SHP77 treated with DMSO at 0.1 percent for 48 hours (cell line): ENCODE measurements at regions not wholly inside any gene's neighbourhood (a gene's known extent, or its start where the extent isn't known, plus 50 kb on each side); places are given as distances from the start of the nearest gene placed in this dataset.

ENCODE experiments used
- DNase-seq: peaks from one replicate; lab custom pipeline; 2025; lab: John Stamatoyannopoulos, UW

DNA sequence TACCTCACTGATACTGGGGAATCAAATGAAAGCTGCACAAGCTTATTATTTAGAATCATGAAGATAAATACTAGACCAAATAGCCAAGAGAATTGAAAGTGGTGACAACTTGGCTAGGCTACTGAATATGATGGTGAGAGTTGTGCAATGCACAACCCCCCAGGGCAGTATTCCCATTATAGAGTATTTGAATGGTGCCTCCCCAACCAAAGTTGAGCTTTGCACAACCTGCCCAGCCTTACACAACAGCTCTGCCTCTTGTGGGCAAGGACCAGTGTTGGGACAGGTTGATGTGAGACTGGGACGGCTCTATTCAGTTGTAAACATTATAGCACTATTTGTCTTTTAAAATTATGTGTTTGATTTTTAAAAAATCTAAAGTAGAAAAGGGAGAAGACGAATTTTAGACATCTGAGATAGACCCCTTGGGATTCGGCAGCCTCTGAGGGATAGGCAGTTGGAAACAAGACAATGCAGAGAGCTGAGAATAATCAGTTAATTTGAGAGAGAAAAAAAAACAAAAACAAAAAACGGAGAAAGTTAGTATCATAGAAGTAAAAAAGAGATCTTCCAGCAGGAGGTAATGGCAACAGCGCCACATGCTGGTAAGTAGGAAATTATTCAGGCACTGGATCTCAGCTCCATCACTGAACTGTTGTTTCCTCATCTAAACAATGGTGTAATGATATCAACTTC is 91.0 kb upstream of the KCNA3 start:
- peak; percentile 11 for DNase-seq

DNA sequence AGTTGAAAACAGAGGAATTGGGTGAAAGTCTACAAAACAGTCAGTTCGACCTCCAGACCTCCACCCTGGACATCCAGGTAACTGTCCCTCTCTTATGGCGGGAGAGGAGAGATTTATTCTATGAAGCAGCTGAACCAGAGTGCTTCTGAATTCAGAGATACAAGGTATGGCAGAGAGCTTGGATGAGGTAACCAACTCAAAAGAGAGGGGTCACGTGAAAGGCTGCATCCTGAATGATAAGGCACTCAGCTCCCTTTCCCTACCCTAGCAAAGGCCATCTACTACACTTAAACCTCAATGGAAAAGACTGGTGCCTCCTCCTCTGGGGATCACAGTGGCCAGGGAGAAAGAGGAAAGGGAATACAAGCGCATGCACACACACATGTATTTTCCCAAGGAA is 88.4 kb upstream of the KCNA3 start:
- DNase-seq = no peak

DNA sequence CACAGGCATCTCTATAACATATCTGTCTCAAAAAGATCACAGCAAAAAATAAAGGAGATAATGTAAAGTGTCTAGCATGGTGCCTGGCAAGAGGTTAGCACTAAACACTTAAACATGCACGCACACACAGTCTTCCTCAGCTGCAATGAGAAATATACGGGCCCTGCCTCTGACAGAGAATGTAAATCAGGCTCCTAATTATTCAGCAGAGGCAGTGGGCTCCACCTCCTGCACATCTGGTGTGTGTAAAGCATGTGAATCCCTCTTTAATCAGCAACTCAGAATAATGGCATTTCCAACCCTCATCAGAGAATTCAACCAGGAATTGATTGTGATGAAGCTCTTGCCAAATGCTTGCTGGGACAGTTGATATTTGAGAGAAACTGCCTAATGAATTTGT is 85.6 kb upstream of the KCNA3 start:
- no peak for DNase-seq

DNA sequence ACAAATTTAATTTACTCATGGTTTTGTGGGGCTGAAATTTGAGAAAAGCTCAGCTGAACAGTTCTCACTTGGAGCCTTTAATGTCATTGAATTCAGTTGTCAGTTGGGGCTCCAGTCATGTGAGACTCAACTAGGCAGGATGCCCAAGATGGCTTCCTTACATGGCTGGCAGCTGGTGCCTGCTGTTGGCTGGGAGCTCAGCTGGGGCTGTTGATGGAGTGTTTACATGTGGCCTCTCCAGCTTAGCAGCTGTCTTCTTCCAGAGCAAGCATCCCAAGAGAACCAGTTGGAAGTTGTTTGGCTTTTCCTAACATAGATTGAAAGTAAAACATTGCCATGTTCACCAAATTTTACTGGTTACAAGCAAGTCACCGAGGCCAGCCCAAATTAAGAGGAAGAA is 81.8 kb upstream of the KCNA3 start:
- DNase-seq = peak; percentile 20

DNA sequence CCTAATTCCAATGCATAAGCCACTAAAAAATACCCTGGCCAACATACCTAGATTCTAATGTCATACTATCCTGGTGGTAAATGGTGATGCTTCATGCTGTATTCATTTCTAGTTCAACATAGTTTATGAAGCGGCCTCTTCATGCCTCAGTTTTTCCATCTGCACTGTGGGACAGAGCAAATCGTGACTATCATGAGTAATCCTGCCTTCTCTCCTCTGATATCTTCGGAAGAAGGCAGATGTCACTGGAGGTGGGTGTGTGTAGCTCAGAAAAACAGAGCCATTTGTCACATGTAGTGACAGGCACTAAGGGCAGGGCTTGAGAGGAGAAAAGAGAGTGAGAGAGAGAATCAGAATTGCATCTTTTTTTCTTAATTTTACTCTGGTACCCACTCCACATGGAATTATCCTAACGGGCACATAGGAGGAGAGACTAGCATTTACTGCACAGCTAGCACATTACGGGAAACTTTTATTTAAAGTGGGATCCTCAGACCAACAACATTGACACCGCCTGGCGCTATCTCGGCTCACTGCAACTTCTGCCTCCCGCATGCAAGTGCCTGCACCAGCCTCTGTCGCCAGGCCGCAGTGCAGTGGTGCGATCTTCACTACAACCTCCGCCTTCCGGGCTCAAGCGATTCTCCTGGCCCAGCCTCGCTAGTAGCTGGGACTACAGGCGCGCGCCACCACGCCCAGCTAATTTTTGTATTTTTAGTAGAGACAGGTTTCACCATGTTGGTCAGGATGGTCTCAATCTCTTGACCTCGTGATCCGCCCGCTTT is 78.4 kb upstream of the KCNA3 start:
- DNase-seq = no peak

DNA sequence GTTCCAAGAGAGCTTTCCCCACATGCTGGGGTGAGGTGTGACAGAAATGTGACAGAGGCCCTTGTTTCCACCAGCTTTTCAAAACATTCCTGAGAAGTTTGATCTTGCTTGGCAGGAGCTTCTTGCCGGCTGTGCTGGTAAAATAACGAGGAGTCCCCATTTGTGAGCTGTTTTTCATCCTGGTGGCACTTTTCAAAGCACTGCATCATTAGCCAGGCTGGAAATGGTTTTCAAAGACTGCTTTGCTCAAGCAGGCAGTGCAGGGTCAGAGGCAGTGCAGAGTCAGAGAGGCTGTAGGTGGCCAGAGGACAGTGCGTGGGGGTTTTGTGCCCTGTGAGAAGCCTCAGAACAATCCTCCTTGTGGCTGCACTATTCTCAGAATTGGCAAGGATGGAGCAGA is 75.8 kb upstream of the KCNA3 start:
- no peak for DNase-seq

DNA sequence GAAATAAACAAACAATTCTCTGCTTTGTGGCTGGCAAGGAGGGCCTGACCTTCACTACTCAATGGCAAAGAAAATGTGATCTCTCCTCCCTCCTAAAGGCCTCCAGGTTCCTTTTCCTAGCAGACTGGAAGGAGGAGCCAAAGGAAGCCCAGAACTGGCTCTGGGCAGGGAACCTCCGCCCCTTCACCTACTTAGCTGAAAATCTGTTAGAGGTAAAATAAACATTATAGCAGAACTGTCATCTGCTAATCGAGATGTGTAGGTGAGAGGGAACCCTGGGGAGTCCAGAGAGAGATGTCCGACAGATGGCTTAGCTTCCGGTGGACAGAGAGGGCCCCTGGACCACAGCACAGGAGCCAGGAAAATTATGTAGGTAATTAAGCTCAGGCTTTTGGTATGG is 75.2 kb upstream of the KCNA3 start:
- DNase-seq = no peak

DNA sequence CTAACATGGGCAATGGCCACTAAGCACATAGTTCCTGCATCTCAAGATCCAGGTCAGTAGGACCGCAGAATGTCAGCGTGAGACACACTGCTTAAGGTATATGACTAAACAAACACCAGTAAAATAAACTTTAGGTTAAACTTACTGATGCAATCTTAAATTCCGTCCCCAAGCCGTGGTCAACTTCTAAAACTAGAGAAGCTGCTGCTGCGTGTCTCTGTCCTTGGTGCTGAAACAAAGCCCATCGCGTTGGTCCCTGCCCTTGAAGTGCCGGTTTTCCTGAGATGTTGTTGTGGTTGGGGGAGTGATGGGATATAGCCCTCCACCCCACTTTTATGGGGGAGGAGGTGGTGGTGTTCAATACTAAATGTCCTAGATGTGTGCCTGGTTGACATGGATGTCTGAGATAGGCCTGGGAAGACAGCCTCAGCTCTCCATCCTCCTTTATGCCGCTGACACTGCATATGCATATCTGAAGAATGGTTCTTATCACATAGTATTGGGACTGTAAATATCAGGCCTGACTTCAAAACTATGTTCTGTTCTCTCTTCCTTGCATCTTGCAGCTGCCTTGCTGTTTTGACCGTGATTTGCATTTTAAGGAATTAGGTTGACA is 72.0 kb upstream of the KCNA3 start:
- no peak for DNase-seq

DNA sequence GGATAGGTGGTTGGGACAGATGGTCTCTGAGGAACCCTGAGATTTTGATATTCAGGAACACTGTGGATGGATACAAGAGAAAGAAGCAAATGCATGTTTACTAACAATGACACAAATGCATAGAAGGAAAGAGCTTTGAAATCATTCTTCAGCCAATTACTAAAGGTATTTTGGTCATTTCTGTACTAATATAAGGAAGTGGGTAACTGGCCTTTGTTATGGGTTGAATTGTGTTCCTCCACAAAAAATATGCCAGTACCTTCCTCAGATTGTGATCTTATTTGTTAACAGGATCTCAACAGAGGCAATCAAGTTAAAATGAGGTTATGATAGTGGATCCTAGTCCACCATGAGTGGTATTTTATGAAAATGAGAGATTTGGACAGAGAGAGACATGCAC is 68.7 kb upstream of the KCNA3 start:
- no peak for DNase-seq

DNA sequence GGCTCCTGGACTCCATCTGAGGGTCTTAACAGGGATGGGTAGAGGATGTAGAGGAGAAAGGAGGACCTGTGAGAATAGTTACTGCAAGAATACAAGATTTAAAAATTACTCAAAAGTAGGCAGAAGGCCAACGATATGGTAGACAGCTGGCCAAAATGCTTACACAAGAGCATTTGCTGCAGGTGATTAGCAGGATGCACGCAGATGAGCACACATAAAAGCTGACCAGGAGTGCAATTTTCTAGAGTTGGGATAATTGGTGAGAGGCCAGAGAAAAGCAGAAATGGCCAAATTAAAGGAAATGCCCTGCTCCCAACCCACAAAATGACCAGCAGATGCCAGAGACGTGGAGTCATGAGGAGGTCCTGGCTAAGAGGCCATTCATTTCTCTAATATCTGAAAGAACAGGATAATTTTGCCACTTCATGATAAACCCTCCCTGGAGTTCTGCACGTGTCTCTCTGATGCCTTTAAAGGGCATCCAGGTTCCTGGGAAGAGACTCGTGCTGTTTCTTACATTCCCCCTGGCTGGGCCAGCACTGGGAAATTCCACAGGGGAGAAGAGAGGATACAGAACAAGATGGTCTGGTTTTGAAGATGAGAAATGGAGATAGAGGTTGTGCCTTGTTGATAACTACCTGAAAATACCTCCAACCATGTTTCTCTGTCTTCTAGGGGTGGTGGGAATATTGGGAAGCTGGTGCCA is 62.3 kb upstream of the KCNA3 start:
- no peak for DNase-seq

DNA sequence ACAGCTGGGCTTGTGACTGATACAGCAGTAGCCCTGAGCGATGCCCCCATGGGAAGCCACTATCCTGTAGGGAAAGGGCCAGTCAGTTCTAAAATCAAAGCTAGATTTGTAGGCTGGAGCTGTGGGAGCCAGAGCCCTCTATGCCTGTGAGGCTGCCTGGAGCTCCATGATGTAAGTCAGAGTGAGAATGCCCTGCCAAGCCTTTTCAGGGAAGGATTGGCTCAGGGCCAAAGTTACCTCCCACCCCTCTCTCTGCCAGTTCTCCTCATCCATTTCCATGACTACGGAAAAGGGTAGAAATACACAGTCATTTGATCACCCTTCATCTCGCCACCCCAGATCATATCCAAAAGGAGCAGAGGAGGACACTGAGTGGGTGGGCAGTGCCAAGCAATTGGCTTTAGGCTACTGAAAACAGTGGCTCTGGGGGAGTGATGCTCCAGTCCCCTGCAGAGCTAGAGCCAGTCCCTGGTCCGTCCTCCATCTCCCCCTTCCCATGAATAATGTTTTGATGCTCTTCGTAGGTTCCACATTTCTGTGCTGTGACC is 59.5 kb upstream of the KCNA3 start:
- DNase-seq = no peak

DNA sequence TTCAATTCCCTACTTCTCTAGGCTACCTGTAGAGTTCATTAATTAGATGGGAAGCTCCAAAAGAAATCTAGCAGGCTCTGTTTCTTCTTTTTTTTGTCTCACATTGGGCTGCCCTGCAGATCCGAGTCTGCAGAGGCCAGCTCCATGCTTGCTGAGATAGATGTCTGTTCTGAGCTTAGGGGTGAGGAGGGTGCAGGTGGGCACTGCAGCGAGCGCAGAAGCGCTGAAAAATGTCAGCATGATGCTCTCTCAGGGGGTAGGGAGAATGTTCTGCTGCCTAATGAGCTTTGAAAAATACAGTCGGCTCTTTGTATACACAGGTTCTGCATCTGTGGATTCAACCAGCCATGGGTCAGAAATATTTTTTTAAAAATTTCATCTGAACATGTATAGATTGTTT is 56.8 kb upstream of the KCNA3 start:
- DNase-seq = no peak

DNA sequence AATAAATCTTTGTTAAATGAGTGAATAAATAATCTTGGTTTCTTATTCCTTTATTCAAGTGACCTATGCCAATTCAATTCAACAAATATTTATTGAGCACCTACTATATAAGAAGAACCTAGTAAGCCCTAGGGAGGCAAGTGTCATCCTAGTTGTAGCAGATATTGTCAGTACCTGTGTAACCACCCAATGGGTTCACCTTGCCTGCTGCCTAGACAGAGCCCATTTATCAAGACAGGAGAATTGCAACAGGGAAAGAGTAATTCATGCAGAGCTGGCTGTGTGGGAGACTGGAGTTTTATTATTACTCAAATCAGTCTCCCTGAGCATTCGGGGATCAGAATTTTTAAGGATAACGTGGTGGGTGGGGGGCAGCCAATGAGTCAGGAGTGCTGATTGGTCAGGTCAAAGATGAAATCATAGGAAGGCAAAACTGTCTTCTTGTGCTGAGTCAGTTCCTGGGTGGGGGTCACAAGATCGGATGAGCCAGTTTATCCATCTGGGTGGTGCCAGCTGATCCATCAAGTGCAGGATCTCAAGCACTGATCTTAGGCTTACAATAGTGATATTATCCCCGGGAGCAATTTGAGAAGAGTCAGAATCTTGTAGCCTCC is 53.8 kb upstream of the KCNA3 start:
- no peak for DNase-seq

DNA sequence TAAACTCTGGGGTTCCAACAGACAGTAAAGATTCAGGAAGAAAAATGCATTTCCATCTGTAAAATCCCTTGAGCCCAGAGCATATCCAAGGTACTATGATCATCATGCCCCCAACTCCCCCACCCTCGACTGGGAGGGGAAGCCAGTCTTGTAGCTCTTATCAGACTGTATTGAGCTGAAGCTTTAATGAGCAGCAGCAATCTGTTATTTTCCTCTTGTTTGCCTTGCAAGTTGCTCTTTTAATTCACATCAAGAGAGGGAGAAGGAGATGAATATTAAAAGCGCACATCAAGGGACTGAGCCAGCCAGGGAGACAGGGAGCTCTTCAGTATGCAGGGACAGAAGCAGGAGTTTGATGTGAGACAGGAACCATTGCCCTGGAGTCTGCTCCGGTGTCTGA is 52.5 kb upstream of the KCNA3 start:
- no peak for DNase-seq

DNA sequence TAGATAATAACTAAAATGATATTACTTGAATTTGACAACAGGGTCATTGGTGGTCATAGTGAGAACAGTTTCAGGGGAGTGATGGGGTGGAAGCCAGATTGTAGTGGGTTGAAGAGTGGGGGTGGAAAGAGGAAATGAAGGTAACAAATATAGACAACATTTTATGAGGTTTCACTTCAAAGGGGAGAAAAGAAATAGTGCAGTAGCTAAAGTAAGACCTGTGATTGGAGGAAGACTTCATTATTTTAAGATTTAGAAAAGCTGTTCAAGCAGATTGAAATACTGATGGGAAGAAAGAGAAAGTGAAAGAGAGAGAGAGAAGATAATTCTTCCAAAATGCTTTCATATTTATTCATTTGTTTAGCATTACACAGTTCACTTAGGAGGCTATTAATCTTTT is 52.0 kb upstream of the KCNA3 start:
- no peak for DNase-seq
